Loucy (cell line): ENCODE measurements at regions not wholly inside any gene's neighbourhood (a gene's known extent, or its start where the extent isn't known, plus 50 kb on each side); places are given as distances from the start of the nearest gene placed in this dataset.

ENCODE experiments used
- EZH2phosphoT487 ChIP-seq: fragments of 200-600 bp; IDR thresholded peaks from 2 replicates; pipeline ENCODE4 v1.6.1; 2018; ENCODE audit warnings: antibody characterized with exemption, mild to moderate bottlenecking, moderate library complexity, borderline replicate concordance
- TF ChIP-seq, protein P1 (sequence below): fragments of 200-600 bp; sonication (generic); conservative IDR thresholded peaks from 2 replicates; pipeline ENCODE4 v1.5.1; 2014; ENCODE audit warnings: mild to moderate bottlenecking, antibody characterized with exemption, low read length

DNA sequence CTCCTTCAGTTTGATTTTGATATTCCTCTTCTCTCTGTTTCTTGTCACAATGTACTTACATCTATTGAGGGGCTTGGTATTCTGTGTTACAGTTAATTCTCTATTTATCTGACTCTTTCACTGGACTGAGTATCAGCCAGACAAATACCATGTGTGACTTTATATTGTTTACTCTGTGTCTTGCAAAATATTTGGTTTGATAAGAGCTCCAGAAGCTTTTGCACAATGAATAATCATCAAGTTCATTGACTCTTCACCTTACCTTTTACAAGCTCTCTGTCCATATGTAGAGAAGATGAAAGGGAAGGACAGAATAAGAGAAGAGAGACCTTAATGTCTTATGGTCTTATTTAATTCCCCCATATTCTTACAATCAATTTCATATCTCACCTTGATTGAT lies 877.7 kb upstream of the CDH8 start:
- TF ChIP-seq, protein P1, sequence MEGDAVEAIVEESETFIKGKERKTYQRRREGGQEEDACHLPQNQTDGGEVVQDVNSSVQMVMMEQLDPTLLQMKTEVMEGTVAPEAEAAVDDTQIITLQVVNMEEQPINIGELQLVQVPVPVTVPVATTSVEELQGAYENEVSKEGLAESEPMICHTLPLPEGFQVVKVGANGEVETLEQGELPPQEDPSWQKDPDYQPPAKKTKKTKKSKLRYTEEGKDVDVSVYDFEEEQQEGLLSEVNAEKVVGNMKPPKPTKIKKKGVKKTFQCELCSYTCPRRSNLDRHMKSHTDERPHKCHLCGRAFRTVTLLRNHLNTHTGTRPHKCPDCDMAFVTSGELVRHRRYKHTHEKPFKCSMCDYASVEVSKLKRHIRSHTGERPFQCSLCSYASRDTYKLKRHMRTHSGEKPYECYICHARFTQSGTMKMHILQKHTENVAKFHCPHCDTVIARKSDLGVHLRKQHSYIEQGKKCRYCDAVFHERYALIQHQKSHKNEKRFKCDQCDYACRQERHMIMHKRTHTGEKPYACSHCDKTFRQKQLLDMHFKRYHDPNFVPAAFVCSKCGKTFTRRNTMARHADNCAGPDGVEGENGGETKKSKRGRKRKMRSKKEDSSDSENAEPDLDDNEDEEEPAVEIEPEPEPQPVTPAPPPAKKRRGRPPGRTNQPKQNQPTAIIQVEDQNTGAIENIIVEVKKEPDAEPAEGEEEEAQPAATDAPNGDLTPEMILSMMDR: no peak
- TF ChIP-seq EZH2phosphoT487: no peak
